SU-DHL-6 (cell line): ENCODE measurements at regions not wholly inside any gene's neighbourhood (a gene's known extent, or its start where the extent isn't known, plus 50 kb on each side); places are given as distances from the start of the nearest gene placed in this dataset.
"Not testable (repeated sequence)": the region's sequence is repeated elsewhere in the genome, so short reads cannot be mapped to it uniquely, and the experiment has no call there.

Experiments used
- CTCF ChIP-seq: fragments of 200-600 bp; sonication (generic); IDR thresholded peaks from one replicate; pipeline ENCODE4 v1.5.1; 2017; ENCODE audit warnings: antibody characterized with exemption, mild to moderate bottlenecking, low read length, moderate library complexity; ENCODE audit not compliant: insufficient read depth, poor library complexity, severe bottlenecking
- EZH2phosphoT487 ChIP-seq: fragments of 200-600 bp; sonication (generic), shearing (Covaris generic); conservative IDR thresholded peaks from 2 replicates; pipeline ENCODE4 v1.6.1; 2018; ENCODE audit warnings: mild to moderate bottlenecking, antibody characterized with exemption, low read length, moderate library complexity, mixed read lengths

- not testable (repeated sequence) for TF ChIP-seq CTCF, EZH2phosphoT487
Observed at GRCh38 chr2:87431051-87431450, 316.8 kb upstream of the PLGLB2 start.
